ENCODE measurements at regions not wholly inside any gene's neighbourhood (a gene's known extent, or its start where the extent isn't known, plus 50 kb on each side); places are given as distances from the start of the nearest gene placed in this dataset.

- TF ChIP-seq TEF (CRISPR knock-in tag; IDR thresholded peaks at IDR 0.05) (no peak), ZNF431 (CRISPR knock-in tag; IDR thresholded peaks at IDR 0.05; ENCODE audit: borderline replicate concordance, low read depth) (no peak), ZNF546 (CRISPR knock-in tag; conservative IDR thresholded peaks at IDR 0.05) (no peak), ZNF282 (IDR thresholded peaks at IDR 0.05; ENCODE audit: partially characterized antibody) (no peak)
These were observed 84.8 kb upstream of the TNRC6C start (continued) for GRCh38 chr17:77873500-77874302.

GRCh38 chr17:77874303-77875050 lies 84.0 kb upstream of the TNRC6C start:
- no peak for TF ChIP-seq HES4 (CRISPR knock-in tag; IDR thresholded peaks at IDR 0.05; ENCODE audit: borderline replicate concordance)
- no peak for TF ChIP-seq ZNF329 (CRISPR knock-in tag; IDR thresholded peaks at IDR 0.05; ENCODE audit: low read depth)
- no peak for TF ChIP-seq ZMAT3 (CRISPR knock-in tag; conservative IDR thresholded peaks at IDR 0.05)
- no peak for TF ChIP-seq NR2F2 (IDR thresholded peaks at IDR 0.05; ENCODE audit: borderline replicate concordance, low read depth)
- TF ChIP-seq TAF15 (IDR thresholded peaks at IDR 0.05; ENCODE audit: low read depth, low read length, poor library complexity, severe bottlenecking) = no peak
- TF ChIP-seq AGO1 (IDR thresholded peaks at IDR 0.05; ENCODE audit: low read depth, low read length, poor library complexity, severe bottlenecking) = no peak
- no peak for TF ChIP-seq ZNF382 (CRISPR knock-in tag; IDR thresholded peaks at IDR 0.05; ENCODE audit: borderline replicate concordance)
- no peak for TF ChIP-seq ZFP36 (IDR thresholded peaks at IDR 0.05; ENCODE audit: borderline replicate concordance, low read depth, low read length, partially characterized antibody)
- TF ChIP-seq MXD3 (CRISPR knock-in tag; IDR thresholded peaks at IDR 0.05) = no peak
- TF ChIP-seq ZNF530 (CRISPR knock-in tag; IDR thresholded peaks at IDR 0.05; ENCODE audit: low read depth) = no peak
- no peak for TF ChIP-seq TSC22D2 (CRISPR knock-in tag; IDR thresholded peaks at IDR 0.05; ENCODE audit: borderline replicate concordance)
- Histone ChIP-seq H3K4me1 (ENCODE audit: insufficient read depth, low read length) (no peaks in the 10 kb centered on the region), H3K36me3 (replicated peaks in 1 of 2; ENCODE audit: control insufficient read depth in 1 of 2, insufficient read depth in 2 of 2, low read length in 2 of 2) (no peaks in the 10 kb centered on the region), H4K20me1 (ENCODE audit: insufficient read depth, low read length) (no peaks in the 10 kb centered on the region), H3K4me2 (ENCODE audit: low read depth, low read length) (no peak overlapping the region), H3K27ac (ENCODE audit: extremely low read length, insufficient read depth, low read length) (no peak overlapping the region), H3K79me2 (ENCODE audit: insufficient read depth, low read length) (no peaks in the 10 kb centered on the region), H3K27me3 (ENCODE audit: control insufficient read depth in 1 of 2, insufficient read depth in 2 of 2, low read length in 2 of 2) (peaks cover 17 to 85% of the 10 kb centered on the region in 2 experiments; a peak in 4 of 5 replicates), H3K9ac (ENCODE audit: insufficient read depth, low read depth, low read length) (no peak overlapping the region), H3K4me3 (replicated peaks in 1 of 3; ENCODE audit: insufficient read depth in 1 of 3, low read depth in 2 of 3, low read length in 3 of 3) (no peak overlapping the region), H3K9me3 (ENCODE audit: low read length) (peaks cover 15% of the 10 kb centered on the region), H2AFZ (ENCODE audit: low read length) (no peak overlapping the region)
- ChIA-PET POLR2A (no interaction called here), CTCF (ENCODE audit: low intra/inter-chr PET ratio, low total read pairs) (no interaction called here)
- no TSS peak for BruUV-seq (replicated peaks)
- 4% methylated on average over 14 of the region's 14 CpGs for WGBS (ENCODE audit: low lambda C conversion rate)
- in situ Hi-C loops (cut with HindIII; ENCODE audit: extremely low pct_ligation_motif_present, low pct_unique_long_range_greater_than_20kb) = no loop called here
- no peak for FAIRE-seq
- no peak for DNase-seq (ENCODE audit: low spot score)
- intact Hi-C loops (cut with micrococcal nuclease; ENCODE audit: unreplicated experiment) = no loop called here
- ATAC-seq = no peak

Data from HepG2 (cell line).